ENCODE measurements at regions not wholly inside any gene's neighbourhood (a gene's known extent, or its start where the extent isn't known, plus 50 kb on each side); places are given as distances from the start of the nearest gene placed in this dataset.

DNA sequence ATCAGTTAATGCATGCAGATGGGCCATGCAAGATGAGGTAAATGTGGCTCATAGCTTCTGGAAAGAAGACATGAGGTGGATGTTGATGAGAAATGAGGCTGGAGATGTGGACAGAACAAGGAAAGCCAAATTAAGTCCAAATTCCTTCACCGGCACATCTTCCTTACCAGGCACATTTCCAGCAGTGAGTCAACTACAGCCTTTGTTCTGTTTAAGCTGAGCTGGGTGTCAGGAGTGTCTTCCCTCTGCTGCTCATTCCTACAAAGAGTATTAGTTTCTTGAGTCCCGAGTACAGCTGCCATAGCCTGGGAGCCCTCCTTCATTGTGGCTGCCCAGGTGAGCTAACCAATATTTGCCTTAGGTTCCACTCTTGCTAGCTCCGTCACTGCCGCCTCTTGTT, 945.0 kb downstream of the SLC4A3 start:
- DNase-seq (ENCODE audit: insufficient read length, low spot score) (no peak), FAIRE-seq (no peak)
- no peak for TF ChIP-seq CTCF (IDR thresholded peaks at IDR 0.05; ENCODE audit: insufficient read depth, missing control alignments)

DNA sequence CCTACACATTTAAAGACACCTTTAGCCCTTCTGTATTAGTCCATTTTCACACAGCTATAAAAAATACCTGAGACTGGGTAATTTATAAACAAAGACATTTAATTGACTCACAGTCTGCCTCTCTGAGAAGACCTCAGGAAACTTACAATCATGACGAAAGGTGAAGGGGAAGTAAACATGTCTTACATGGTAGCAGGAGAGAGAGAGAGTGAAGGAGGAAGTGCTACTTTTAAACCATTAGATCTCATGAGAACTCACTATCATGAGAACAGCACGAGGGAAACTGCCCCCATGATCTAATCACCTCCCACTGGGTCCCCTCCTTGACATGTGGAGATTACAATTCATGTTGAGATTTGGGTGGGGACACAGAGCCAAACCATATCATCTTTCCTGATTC, 946.6 kb downstream of the SLC4A3 start:
- DNase-seq (ENCODE audit: insufficient read length, low spot score): no peak

GRCh38 chr2:220575963-220576362, 948.5 kb downstream of the SLC4A3 start:
- DNase-seq (ENCODE audit: insufficient read length, low spot score): no peak
- no peak for TF ChIP-seq CTCF (IDR thresholded peaks at IDR 0.05; ENCODE audit: insufficient read depth, missing control alignments)
- no peak for FAIRE-seq

More for the DNA sequence above, 946.6 kb downstream of the SLC4A3 start:
- TF ChIP-seq CTCF (IDR thresholded peaks at IDR 0.05; ENCODE audit: insufficient read depth, missing control alignments): no peak
- FAIRE-seq: no peak

DNA sequence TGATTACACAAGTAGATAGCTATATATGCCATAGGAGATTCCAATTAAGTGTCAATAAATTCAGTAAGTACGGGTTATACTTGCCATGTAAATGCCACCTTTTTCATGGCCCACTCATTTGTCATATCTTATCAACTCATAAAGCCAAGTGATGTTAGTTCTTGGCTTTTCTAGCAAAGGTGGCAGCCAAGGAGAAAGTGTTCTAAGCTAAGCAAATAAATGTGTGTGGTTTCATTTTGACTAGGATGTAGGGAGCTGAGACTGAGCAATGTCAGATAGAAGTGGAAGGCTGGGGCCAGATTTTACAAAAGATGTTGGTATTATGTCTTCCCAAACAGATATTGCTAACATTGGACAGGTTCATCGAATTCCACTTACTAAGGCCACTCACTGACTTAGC, 952.0 kb downstream of the SLC4A3 start:
- FAIRE-seq: no peak
- no peak for TF ChIP-seq CTCF (IDR thresholded peaks at IDR 0.05; ENCODE audit: insufficient read depth, missing control alignments)
- DNase-seq (ENCODE audit: insufficient read length, low spot score): no peak

- TF ChIP-seq CTCF (IDR thresholded peaks at IDR 0.05; ENCODE audit: insufficient read depth, missing control alignments): no peak
- FAIRE-seq (no peak), DNase-seq (ENCODE audit: insufficient read length, low spot score) (no peak)
Observed at GRCh38 chr2:220580113-220580512, 952.7 kb downstream of the SLC4A3 start.

DNA sequence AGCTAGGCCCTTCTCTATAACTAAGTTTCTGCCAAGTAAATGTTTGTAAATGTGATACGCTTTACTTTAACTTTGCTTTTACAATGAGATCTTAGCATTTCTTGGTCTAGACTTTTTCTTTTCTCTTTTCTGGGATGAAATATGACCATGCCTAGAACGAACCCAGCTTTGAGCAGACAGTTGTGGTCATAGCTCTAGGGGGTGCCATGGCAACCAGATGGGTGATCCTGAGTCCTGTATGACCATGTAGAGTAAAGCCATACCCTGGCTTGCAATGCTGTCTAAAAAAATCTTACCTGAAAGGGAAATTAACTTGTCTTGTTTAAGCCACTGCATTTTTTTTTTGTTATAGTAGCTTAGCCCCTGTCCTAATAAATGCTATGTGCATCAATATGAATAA, 956.3 kb downstream of the SLC4A3 start:
- FAIRE-seq (no peak), DNase-seq (ENCODE audit: insufficient read length, low spot score) (no peak)
- no peak for TF ChIP-seq CTCF (IDR thresholded peaks at IDR 0.05; ENCODE audit: insufficient read depth, missing control alignments)

DNA sequence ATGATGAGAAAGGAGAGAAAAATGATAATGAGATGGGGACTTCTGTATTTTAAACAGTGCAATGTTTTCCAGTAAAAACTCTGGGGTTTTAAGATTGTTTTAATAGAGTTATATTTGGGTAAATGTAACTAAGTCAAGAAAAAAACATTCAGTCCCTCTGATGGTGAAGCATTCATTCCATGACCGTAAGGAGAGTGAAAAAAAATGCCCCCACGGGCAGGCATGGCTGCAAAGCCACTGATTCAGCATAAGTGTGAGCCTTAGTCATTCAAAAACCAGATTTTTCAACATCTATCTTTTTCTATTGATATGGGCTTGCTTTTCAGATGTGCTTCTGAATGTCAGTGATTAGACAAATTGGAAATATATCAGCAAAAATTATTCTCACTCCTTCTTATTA, 957.8 kb downstream of the SLC4A3 start:
- FAIRE-seq: no peak
- no peak for DNase-seq (ENCODE audit: insufficient read length, low spot score)
- TF ChIP-seq CTCF (IDR thresholded peaks at IDR 0.05; ENCODE audit: insufficient read depth, missing control alignments): no peak
